ENCODE measurements at regions not wholly inside any gene's neighbourhood (a gene's known extent, or its start where the extent isn't known, plus 50 kb on each side); places are given as distances from the start of the nearest gene placed in this dataset.

DNA sequence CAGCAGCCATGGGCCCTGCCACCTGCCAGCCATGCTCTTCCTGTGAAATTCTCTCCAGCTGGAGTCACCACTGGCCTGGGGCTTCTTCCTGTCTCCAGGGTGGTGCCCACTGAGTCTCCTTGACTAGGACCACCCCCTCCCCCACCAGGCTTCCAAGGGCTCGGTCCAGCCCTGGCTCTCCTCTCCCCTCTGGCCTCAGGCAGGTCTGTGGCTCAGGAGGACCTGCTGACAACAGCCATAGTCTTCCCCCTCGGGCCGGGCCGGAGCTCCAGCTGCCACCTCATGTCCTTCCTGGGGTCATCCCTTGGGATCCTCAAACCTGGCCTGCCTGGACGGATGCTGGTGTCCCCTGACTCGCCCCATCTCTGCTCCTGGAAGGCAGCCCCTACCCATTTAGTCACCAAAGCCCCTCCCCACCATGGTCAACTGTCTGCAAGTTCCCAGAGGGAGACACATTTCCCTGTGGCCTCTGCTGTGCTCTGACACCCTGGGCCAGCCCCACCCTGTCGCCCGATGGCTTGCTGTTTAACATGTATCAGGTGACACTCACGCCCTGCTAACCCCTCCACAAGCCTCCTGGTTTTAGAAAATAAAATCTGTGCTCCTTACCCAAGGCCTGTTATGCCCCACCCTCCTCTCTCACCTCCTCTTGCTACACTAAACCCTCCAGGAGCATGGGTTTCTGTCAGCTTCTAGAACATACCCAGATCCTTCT is 186.2 kb downstream of the RBFOX3 start:
- TF ChIP-seq, protein P1, sequence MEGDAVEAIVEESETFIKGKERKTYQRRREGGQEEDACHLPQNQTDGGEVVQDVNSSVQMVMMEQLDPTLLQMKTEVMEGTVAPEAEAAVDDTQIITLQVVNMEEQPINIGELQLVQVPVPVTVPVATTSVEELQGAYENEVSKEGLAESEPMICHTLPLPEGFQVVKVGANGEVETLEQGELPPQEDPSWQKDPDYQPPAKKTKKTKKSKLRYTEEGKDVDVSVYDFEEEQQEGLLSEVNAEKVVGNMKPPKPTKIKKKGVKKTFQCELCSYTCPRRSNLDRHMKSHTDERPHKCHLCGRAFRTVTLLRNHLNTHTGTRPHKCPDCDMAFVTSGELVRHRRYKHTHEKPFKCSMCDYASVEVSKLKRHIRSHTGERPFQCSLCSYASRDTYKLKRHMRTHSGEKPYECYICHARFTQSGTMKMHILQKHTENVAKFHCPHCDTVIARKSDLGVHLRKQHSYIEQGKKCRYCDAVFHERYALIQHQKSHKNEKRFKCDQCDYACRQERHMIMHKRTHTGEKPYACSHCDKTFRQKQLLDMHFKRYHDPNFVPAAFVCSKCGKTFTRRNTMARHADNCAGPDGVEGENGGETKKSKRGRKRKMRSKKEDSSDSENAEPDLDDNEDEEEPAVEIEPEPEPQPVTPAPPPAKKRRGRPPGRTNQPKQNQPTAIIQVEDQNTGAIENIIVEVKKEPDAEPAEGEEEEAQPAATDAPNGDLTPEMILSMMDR (IDR thresholded peaks at IDR 0.05): no peak
- no peak for TF ChIP-seq POLR2A (IDR thresholded peaks at IDR 0.05)

Data from uterus (tissue), 2 donors.